Rectal smooth muscle tissue (tissue), 1 donor: ENCODE measurements at regions not wholly inside any gene's neighbourhood (a gene's known extent, or its start where the extent isn't known, plus 50 kb on each side); places are given as distances from the start of the nearest gene placed in this dataset.

Experiments used
- H3K27ac ChIP-seq: one replicate; pipeline ENCODE4 v1.7.0; 2013; ENCODE audit warnings: low read depth, low read length, inconsistent platforms
- H3K27me3 ChIP-seq: one replicate; pipeline ENCODE4 v1.7.0; 2013; ENCODE audit warnings: low read length; ENCODE audit not compliant: control insufficient read depth, insufficient read depth
- H3K36me3 ChIP-seq: one replicate; pipeline ENCODE4 v1.7.0; 2013; ENCODE audit warnings: low read length; ENCODE audit not compliant: control insufficient read depth, insufficient read depth
- H3K4me1 ChIP-seq: one replicate; pipeline ENCODE4 v1.7.0; 2013; ENCODE audit warnings: low read length; ENCODE audit not compliant: control insufficient read depth, insufficient read depth
- H3K4me3 ChIP-seq: one replicate; pipeline ENCODE4 v1.7.0; 2013; ENCODE audit warnings: low read length
- H3K9ac ChIP-seq: one replicate; pipeline ENCODE4 v1.7.0; 2013; ENCODE audit warnings: low read length

GRCh38 chr14:32011225-32011624, 65.9 kb upstream of the ARHGAP5 start:
- Histone ChIP-seq H3K27me3 (no peaks in the 10 kb centered on the region), H3K27ac (no peak overlapping the region), H3K4me3 (no peak overlapping the region), H3K36me3 (no peaks in the 10 kb centered on the region), H3K9ac (no peak overlapping the region), H3K4me1 (no peaks in the 10 kb centered on the region)

GRCh38 chr14:32012062-32012461, 65.0 kb upstream of the ARHGAP5 start:
- no peaks in the 10 kb centered on the region for H3K36me3 ChIP-seq
- no peak overlapping the region for H3K4me3 ChIP-seq
- no peak overlapping the region for H3K27ac ChIP-seq
- H3K9ac ChIP-seq = no peak overlapping the region
- no peaks in the 10 kb centered on the region for H3K27me3 ChIP-seq
- no peaks in the 10 kb centered on the region for H3K4me1 ChIP-seq

GRCh38 chr14:32012571-32012970, 64.5 kb upstream of the ARHGAP5 start:
- Histone ChIP-seq H3K9ac (no peak overlapping the region), H3K4me1 (no peaks in the 10 kb centered on the region), H3K36me3 (no peaks in the 10 kb centered on the region), H3K4me3 (no peak overlapping the region), H3K27me3 (no peaks in the 10 kb centered on the region), H3K27ac (no peak overlapping the region)

GRCh38 chr14:32013083-32013482, 64.0 kb upstream of the ARHGAP5 start:
- Histone ChIP-seq H3K4me1 (no peaks in the 10 kb centered on the region), H3K9ac (no peak overlapping the region), H3K27me3 (no peaks in the 10 kb centered on the region), H3K4me3 (no peak overlapping the region), H3K27ac (no peak overlapping the region), H3K36me3 (no peaks in the 10 kb centered on the region)

DNA sequence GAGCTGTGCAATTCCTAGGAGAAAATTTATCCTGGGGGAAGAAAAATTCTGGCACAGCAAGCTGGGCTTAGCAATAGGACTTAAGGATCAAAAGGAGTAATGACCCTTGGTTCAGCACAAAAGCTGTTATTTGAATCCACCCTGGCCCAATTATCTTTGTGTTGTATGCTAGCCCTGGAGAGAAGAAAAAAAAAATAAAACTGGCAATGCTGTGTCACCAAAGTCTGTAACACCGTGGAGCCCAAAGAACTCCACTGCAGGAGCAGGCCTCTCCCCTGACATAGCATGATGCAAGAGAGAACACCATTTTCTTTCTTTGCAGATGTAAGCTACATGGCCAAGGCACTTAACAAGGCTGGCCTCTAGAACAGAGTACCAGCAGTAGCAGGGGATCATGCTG, 63.0 kb upstream of the ARHGAP5 start:
- Histone ChIP-seq H3K4me3 (no peak overlapping the region), H3K9ac (no peak overlapping the region), H3K27me3 (no peaks in the 10 kb centered on the region), H3K27ac (no peak overlapping the region), H3K36me3 (no peaks in the 10 kb centered on the region), H3K4me1 (no peaks in the 10 kb centered on the region)

- Histone ChIP-seq H3K4me1 (no peaks in the 10 kb centered on the region), H3K4me3 (no peak overlapping the region), H3K27ac (no peak overlapping the region), H3K9ac (no peak overlapping the region), H3K36me3 (no peaks in the 10 kb centered on the region), H3K27me3 (no peaks in the 10 kb centered on the region)
Measured at GRCh38 chr14:32014498-32014897, 62.6 kb upstream of the ARHGAP5 start.

- Histone ChIP-seq H3K36me3 (no peaks in the 10 kb centered on the region), H3K27me3 (no peaks in the 10 kb centered on the region), H3K4me1 (no peaks in the 10 kb centered on the region), H3K9ac (no peak overlapping the region), H3K4me3 (no peak overlapping the region), H3K27ac (no peak overlapping the region)
Measured at GRCh38 chr14:32015166-32015565, 61.9 kb upstream of the ARHGAP5 start.

GRCh38 chr14:32017587-32017986, 59.5 kb upstream of the ARHGAP5 start:
- no peak overlapping the region for H3K9ac ChIP-seq
- no peak overlapping the region for H3K4me3 ChIP-seq
- no peaks in the 10 kb centered on the region for H3K27me3 ChIP-seq
- no peak overlapping the region for H3K27ac ChIP-seq
- H3K4me1 ChIP-seq = no peaks in the 10 kb centered on the region
- no peaks in the 10 kb centered on the region for H3K36me3 ChIP-seq

GRCh38 chr14:32018391-32019092, 58.6 kb upstream of the ARHGAP5 start:
- Histone ChIP-seq H3K27ac (no peak overlapping the region), H3K4me1 (no peaks in the 10 kb centered on the region), H3K4me3 (no peak overlapping the region), H3K27me3 (no peaks in the 10 kb centered on the region), H3K36me3 (no peaks in the 10 kb centered on the region), H3K9ac (no peak overlapping the region)

DNA sequence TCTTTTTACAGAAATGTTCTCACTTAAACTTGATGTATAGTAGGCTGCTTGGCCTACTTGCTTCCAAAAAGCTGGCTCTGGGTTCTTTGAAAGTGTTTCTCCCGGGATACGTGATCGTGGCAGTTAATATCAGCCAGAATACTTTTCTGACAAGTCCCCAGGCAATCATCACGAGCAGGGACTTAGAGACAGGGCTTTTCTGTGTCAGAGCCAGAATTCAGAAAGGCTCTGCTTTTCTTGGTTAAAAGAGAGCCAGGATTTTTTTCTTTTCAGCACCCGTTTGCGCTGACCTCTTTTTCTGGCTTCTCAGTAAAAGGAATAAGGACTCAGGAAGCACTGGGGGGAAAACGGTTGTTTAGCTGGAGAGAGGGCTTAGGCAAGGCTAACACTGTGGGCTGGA, 57.8 kb upstream of the ARHGAP5 start:
- Histone ChIP-seq H3K27me3 (no peaks in the 10 kb centered on the region), H3K36me3 (no peaks in the 10 kb centered on the region), H3K4me1 (no peaks in the 10 kb centered on the region), H3K27ac (no peak overlapping the region), H3K4me3 (no peak overlapping the region), H3K9ac (no peak overlapping the region)

GRCh38 chr14:32020882-32021281, 56.2 kb upstream of the ARHGAP5 start:
- no peaks in the 10 kb centered on the region for H3K4me1 ChIP-seq
- H3K27me3 ChIP-seq = no peaks in the 10 kb centered on the region
- H3K27ac ChIP-seq = no peak overlapping the region
- H3K4me3 ChIP-seq = no peak overlapping the region
- H3K36me3 ChIP-seq = no peaks in the 10 kb centered on the region
- no peak overlapping the region for H3K9ac ChIP-seq

DNA sequence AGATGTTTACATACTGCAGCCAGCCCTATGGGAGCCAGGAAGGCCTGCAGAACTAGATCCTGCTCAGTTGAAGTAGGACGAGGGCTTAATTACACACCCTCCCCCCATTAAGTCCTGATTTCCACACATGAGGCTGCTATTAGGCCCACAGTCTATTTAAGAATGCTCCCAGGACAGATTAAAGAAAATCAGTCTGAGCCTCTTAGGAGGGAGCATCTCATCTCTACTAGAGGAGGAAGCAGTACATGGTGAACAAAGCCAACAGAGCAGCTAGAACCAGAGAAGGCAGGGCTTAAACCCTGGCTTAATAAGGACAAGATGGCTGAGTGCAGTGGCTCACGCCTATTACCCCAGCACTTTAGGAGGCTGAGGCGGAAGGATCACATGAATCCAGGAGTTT, 55.8 kb upstream of the ARHGAP5 start:
- no peaks in the 10 kb centered on the region for H3K27me3 ChIP-seq
- H3K36me3 ChIP-seq = no peaks in the 10 kb centered on the region
- H3K4me3 ChIP-seq = no peak overlapping the region
- no peak overlapping the region for H3K9ac ChIP-seq
- H3K4me1 ChIP-seq = no peaks in the 10 kb centered on the region
- no peak overlapping the region for H3K27ac ChIP-seq

- Histone ChIP-seq H3K9ac (no peak overlapping the region), H3K27me3 (no peaks in the 10 kb centered on the region), H3K36me3 (no peaks in the 10 kb centered on the region), H3K27ac (no peak overlapping the region), H3K4me1 (no peaks in the 10 kb centered on the region), H3K4me3 (no peak overlapping the region)
Measured at GRCh38 chr14:32022525-32022924, 54.6 kb upstream of the ARHGAP5 start.
